HG03196 (cell line): ENCODE measurements at regions not wholly inside any gene's neighbourhood (a gene's known extent, or its start where the extent isn't known, plus 50 kb on each side); places are given as distances from the start of the nearest gene placed in this dataset.

Experiments
- ATAC-seq: cut with Tn5 transposase; IDR thresholded peaks from one replicate; pipeline ENCODE4 v1.9.1; 2021; ENCODE audit not compliant: unreplicated experiment

DNA sequence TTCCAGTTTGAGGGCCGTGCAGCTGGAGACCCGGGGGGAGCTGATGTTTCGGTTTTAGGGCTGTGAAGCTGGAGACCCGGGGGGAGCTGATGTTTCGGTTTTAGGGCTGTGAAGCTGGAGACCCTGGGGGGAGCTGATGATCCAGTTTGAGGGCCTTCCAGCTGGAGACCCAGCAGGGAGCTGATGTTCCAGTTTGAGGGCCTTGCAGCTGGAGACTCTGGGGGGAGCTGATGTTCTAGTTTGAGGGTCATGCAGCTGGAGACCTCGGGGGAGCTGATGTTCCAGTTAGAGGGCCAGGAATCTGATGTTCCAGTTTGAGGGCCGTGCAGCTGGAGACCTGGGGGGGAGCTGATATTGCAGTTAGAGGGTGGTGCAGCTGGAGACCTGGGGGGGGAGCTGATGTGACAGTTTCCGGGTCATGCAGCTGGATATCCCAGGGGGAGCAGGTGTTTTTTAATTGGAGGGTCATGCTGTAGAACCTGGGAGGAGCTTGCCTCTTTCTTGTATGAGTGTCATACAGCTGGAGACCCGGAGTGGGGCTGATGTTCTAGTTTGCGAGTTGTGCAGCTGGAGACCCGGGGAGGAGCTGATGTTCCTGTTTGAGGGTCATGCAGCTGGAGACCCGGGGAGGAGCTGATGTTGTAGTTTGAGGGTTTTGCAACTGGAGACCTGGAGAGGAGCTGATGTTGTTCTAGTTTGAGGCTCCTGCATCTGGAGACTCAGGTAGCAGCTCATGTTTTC, 153.2 kb downstream of the RTP5 start:
- no peak for ATAC-seq

DNA sequence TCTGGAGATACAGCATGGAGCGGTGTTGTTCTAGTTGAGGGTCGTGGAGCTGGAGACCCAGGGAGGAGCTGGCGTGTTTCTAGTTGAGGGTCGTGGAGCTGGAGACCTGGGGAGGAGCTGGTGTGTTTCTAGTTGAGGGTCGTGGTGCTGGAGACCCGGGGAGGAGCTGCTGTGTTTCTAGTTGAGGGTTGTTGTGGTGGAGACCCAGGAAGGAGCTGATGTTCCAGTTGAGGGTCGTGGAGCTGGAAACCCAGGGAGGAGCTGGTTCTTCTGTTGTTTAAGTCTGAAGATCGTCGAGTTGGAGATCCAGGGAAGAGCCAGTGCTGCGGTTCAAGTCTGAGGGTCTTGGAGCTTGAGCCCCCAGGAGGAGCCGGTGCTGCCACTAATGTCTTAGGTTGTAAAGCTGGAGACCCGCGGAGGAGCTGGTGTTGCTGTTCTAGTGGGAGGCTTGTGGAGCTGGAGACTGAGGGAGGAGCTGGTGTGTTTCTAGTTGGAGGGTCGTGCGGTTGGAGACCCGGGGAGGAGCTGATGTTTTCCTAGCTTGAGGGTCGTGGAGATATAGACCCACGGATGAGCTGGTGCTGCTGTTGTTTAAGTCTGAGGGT, 155.3 kb downstream of the RTP5 start:
- ATAC-seq, result no peak

DNA sequence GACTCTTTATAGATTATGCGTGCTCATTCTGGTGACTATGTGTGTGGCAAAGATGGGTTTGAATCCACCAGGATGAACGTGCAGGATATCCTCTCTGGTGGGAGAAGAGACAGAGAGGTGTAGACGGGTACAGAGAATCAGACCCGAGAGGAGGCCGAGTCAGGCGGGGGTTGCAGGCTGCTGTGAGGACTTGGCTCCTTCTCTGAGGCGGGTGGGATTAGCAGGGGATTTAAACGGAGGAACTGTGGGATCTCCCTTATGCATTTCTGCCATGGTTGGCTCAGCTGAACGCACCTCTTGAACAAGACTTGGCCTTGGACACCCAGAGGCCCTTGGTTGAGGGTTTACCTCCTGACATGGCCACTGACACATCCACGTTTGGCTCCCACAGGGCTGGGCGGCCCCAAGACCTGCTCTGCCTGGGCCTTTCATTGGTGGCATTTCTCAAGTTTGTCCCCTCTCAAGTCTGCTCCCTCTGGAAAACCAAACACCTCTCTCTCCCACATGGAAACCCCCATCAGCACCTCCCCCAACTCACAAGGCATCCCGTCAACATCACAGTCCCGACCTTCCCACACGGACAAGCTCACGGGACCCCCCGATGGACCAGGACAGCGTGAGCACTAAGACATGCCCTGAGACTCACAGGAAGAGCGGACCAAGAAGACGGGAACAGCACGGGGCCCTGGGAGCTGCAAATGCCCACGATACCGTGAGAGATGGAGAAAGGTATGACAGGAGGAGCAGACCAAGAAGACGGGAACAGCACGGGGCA, 158.3 kb downstream of the RTP5 start:
- no peak for ATAC-seq

DNA sequence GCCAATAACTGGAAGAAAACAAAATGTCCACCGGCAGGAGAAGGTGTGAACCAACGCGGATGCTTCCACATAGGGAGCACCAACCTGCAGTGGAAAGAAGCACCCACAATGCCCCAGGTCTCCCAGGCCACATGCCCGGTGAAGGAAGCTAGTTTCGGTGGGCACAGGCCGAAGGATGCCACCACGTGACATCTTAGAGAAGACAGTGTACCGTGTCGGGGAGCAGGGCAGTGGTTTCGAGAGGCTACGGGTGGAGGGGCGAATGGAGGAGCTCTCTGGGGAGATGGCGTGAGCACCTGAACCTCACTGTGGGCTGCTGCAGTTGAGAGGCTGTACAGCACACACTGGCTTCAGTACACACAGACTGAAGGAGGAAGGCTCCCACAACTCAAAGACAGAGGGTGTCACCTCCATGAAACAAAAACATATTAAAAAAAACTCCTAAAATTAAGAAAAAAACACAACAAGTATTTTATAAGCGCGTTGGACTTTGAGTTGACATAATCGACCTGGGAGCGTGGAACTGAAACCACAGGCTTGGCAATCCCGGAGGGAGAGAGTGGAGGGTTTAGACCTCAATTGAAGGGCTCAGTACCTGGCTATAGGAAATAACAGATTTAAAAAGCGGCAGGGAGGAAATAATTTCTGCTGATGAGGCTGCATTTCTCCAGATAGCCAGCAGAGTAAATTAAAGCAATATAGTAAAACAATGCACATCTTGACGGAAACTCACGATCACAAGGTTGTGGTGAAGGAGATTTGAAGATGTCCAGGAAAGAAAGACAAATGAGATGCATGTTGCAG, 160.1 kb downstream of the RTP5 start:
- ATAC-seq, result no peak

DNA sequence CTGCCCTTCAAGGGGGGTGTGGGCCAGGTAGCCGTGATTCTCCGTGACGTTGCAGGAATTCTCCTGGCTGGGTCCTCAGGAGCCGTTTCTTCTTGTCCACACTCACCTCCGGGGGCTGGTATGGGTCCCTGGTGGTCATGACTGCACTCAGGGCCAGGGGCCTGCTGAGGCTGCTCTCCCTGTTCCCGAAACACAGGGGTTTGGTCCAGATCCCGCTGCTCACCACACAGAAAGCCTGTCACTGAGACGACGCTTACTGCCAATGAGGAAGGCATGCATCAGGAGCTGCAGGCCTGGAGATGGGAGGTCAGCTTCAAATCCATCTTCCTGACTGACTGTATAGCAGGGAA, 160.7 kb downstream of the RTP5 start:
- no peak for ATAC-seq

DNA sequence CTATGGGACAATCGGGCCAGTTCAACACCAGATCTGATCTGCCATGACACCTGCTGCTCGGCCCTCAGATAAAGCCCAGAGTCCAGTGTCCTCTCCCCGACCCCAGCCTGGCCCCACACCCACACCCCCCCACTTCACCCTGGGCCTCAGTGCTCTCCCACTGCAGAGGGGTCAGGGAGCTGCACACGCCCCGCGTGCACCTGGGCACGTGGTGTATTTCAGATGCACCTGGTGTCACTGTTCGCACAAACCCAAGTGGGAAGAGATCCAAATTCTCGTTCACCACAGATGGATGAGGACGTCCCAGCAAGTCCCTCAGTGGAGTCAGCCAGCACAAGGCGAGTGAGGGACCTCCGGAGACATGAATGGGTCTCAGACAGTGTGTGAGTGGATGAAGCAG, 161.3 kb downstream of the RTP5 start:
- ATAC-seq, result no peak

DNA sequence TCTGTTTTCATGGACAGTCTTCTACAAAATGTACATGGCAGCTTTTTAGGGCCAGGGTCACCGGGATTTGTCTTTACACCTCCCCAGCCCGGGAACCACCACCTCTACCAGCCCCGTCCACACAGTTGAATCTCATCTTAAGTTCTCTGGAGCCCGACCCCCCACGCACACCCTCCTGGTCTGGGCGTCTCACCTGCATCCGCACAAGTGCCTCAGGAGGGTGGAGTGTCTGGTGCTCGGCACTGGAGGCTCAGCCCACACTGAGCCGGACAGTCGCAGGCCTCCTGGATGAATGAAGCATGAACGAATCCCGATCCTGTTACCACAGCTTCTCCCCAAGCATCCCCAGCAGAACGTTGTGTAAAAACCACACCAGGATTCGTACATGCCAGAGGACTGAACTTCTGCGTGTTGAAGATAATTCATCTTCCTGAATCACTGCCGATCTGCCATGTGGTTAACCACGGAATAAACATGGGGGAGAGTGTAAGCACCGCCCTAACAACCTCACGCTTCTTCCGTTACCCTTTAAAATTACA, 162.0 kb downstream of the RTP5 start:
- no peak for ATAC-seq

DNA sequence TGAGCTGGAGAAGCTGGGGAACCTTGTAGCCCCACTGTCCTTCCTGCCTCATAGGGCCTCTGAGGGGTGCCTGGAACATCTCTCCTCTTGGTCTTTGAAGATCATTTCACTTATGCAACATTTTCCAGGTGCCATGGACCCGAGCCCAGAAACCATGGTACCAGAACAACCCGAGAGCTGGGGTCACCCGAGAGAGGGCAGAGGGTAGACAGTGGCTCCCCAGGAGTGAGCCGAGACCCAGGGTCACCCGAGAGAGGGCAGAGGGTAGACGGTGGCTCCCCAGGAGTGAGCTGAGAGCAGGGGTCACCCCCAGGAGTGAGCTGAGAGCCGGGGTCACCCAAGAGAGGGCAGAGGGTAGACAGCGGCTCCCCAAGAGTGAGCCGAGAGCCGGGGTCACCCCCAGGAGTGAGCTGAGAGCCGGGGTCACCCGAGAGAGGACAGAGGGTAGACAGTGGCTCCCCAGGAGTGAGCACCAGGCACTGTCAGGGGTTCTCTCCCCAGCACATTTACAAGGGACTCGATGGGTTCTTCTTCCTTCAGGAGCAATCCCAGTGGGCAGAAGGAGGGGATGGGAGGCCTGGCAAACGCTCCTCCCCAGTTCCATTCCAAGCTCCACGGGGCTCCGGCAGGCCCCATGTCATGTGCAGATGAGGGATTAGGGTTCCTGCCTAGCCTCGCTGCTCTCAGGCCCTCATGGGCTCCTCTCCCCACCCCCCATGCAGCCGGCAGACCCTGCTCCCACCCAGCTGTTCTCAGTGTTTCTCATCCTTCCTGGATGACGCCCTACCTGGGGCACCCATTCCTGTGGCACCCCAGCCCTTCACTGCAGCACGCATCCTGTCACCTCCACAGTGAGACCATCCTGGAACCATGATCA, 163.5 kb downstream of the RTP5 start:
- no peak for ATAC-seq

DNA sequence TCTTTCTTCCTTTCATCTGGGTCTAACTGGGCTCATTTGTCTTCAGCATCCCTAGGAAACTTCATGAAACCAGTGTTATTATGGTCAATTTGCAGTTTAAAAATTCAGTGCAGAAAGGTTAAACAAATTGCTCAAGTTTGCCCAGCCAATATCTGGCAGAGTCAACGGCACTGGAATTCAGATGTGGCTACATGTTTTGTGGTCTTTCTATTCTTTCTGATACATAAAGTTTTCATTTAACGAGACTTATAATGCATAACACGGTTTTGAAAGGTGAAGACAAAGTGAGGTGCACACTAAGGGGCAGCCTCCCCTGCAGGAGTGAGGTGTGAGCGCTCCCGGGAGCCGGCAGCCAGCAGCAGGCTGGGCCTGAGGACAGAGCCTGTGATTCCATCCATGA, 164.6 kb downstream of the RTP5 start:
- no peak for ATAC-seq

DNA sequence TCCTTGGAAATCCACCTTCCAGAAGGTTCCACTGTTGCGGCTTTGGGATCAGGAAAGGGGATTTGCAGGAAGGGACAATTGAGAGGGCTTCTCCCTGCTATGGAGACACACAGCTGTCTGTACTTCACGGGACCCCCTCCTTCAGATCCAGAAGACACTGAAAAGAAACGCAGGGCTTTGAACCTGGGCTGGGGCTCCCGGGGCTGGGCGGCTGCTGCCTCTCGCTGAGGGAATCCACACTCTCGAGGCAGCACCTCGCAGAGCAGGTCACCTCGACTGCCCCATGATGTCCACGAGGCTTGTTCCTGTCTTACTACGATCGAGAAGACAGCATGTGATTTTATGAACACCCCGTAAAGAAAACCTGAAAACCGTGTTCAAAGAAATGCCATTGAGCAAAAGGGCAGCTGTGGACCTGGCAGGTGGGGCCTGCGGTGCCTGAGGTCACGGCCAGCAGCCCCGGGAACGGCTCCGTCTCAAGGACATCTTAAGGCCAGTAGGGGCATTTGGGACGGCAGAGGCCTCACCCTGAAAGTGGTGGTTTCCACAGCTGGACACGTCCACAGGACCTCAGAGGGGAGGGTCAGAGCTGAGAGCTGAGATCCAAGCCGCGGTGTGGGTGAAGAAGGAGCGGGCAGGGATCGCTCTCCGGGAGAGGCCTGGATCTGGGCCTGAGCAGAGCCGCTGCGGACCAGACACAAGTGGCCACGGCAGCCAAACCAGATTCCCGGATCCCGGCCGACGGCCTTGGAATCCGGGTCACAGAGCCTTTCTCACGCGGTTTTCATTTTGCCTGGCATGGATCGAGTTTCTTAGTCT, 165.7 kb downstream of the RTP5 start:
- no peak for ATAC-seq

DNA sequence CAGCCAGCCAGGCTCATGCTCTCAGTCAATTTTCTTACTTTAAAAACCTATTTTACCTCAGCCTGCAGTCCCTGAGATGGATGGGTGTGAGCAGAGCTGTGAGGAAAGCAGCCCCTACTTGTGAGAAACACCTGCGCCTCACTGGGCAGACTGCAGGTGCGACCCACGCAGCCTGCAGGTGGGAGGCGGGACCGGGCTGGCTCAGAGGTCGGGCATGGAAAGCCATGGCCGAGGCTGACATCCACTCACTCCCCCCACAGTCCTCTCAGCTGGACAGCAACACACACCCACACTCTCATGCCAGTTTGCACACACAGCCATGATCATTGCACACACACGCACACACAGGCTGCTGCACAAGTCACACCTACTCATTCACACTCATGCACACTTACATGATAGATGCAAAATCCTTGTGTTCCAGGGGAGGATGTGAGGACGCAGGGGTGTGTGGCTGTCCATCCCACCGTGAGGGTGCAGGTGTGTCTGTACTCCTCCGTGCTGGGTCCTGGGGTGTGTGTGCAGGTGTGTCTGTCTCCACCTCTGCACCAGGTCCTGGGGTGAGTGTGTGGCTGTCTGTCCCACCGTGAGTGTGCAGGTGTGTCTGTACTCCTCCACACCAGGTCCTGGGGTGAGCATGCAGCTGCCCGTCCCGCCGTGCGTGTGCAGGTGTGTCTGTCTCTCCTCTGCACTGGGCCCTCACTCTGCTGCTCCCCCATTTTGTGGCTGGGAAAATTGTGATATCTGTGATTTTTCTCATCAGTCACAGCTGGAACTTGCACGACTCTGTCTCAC, 166.5 kb downstream of the RTP5 start:
- ATAC-seq, result no peak

DNA sequence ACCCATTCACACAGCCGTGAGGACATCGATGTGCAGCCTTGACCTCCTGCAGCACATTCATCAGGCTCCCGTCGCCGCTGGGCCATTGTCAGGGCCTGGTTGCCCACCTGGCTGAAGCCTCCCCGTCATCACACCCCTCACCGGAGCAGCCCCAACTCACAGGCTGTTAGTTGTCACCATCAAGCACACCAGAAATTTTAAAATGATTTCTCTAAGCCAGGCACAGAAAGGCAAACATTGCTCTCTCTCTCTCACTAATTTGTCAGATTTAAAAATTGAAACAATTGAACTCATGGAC, 167.1 kb downstream of the RTP5 start:
- ATAC-seq, result no peak

DNA sequence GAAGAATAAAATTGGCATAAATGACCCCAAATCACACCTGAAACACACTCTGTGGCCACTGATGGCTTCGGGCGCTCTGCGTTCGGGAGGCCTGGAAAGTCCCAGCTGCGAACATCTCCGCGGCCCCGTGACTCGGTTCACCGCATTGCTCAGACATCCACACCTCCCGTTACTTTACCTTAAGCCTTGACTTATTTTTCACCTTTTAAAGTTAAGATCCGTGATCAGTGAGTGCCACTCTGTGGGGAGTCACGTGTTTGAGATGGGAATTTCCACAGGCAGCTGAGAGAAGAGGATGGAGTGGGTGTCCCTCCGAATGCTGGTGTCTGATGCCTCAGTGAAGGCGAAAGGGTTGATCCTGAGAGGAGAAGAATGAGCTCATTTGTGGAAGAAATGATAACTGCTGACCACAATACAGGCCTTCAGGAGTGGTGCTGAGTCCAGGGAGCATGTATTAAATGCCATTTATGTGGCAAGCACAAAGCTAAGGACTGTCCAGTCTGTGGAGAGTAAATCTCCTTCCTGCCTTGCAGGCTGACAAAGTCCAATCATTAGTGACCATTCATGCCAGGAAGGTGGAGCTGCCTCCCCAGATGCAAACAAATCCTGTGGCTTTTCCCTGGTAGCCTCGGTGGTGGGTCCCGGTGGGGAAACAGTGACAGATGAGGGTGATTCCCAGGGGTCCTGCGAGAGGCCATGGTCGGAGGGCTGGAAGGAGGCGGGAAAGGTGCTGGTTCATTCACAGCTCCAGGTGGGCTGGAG, 168.8 kb downstream of the RTP5 start:
- no peak for ATAC-seq

DNA sequence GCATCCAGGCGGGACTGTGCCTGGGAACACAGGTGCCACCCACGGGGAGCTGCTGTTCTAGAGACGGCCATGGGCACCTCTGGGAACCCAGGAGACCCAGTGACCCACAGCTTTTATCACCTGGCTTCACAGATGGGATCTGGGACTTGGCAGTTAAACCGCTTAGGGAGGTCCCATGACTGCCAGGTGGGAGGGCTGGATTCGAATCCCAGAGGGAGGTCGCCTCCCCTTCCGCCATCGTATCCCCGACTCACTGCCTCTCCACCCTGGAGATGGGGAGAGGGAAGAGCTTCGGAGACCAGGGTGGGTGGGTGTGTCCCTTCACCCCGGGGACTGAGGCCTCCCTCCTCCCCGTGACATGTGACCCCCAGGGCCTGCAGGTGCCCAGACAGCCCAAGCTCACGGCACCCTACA, 169.4 kb downstream of the RTP5 start:
- ATAC-seq, result no peak

DNA sequence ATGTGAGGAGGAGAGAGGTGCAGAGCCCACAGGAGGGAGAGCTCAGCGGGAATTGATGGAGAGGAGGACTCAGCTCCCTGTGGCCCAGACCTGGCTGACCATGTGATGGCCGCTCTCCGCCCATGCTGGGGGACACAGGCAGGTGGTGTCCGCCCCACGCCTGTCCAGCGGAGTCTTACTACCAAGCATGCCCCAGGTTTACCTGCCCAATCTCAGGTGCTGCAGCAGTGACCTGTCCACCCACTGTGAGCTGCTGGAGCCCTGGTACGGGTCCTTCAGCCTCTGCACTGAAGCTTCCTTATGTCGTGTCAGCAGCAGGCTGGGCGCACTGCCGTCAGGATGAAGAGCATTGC, 170.8 kb downstream of the RTP5 start:
- ATAC-seq, result no peak

DNA sequence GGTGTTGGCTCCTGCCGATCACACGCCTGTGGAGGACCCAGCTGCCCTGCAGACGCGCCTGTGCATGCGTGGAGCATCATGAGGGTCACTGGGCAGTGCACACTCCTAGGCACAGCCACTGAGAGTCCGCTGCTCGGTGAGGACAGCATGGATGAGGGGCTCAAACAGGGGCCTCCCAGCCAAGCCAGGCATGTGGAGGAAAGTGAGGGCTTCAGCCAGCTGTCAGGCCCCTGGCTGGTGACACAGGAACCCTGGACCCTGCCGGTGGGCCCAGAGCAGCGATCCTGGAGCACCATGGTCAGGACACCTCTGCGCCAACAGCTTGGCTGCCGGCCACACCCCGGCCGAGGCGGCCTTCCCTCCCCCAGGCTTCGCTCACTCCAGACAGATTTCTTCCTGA, 171.2 kb downstream of the RTP5 start:
- ATAC-seq, result no peak

DNA sequence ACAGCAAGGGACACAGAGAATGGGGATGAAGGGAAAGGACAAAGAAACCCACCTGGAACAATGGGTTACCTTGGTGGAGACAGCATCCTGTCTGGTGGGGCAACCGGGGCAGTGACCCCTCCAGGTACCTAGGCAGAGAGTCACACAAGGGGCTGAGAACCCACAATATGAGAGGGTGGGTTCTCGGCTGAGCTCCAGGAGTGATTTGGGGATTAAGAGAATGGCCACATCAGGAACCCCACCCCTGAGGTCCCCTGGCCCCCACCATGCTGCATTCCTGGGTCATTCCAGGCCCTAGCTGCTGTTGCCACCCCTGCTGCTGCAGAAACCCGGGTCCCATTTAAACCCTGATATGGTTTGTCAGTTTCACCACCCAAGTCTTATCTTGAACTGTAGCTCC, 172.3 kb downstream of the RTP5 start:
- no peak for ATAC-seq
